ENCODE measurements at regions not wholly inside any gene's neighbourhood (a gene's known extent, or its start where the extent isn't known, plus 50 kb on each side); places are given as distances from the start of the nearest gene placed in this dataset.
"Not testable (repeated sequence)": the region's sequence is repeated elsewhere in the genome, so short reads cannot be mapped to it uniquely, and the experiment has no call there.

DNA sequence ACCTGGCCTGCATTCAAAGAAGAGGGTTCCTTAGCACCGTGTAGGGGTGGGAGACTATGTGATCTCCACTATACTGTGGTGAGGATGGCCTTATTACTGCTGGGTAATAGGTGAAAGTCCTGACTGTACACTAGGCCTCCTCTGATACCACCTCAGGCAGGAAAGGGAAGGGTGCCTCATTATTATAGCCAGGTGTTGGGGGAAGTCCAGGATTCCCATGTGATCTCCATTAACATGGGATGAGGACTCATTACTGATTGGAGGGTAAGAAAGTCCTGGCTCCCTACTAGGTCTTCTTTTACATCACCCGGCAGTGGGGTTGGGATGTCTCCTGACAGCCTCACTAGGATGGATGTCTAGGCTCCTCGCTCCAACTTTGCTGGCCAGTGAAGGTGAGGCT is 252.1 kb downstream of the LRIG3 start:
- DNase-seq, result no peak

DNA sequence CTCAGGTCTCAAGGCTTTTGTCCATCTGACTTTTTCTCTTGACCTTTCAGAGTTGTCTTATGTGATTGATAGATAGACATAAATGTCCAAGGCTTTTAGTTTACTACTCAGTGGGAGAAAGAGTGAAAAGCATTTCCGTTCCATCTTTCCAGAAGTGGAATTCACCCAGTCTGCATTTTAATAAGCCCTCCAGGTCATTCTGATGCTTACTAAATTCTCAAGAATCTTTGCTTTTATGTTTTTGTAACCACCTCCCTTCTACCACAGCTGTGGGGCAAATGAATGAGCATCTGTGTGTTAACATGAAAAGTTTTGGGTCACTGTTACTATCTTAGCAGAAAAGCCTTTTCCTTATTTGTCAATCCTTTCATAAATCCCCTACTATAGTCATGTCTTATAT is 251.4 kb downstream of the LRIG3 start:
- DNase-seq, result no peak

DNA sequence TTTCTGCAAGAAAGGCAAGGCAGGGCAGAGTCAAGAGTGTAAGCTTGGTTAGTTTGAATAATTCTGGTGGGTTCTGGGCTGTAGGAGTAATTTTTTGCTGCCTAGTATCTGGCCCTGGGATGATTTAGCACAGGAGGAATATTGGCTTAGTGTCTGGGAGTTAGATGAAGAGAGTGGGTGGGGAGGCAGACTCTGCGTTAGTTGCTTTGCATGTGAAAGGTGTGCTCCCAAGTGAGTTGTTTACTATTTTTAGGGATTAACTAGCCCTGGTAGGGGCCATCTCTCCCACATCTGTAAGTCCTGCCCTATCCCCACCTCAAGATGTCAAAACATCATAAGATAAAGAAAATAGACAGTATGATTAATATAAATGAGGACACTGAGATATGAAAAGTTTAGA is 249.7 kb downstream of the LRIG3 start:
- no peak for DNase-seq

DNA sequence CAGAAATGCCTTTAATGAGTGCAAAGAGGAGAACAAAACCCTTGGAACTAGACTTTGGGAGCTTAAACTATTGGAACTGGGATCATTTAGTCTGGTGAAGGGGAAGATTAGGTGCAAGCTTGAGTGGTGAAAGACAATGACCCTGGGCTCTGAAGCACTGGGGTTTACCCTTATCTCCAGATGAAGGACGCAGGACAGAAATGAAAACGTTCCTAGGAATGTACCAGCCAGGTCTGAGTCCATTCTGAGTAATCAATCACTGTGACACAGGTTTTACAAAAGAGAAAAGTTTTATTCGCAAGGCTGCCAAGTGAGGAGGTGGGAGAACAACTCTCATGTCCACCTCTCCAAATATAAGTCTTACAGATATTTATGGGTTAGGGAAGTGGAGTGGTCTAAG is 249.1 kb downstream of the LRIG3 start:
- DNase-seq, result no peak

DNA sequence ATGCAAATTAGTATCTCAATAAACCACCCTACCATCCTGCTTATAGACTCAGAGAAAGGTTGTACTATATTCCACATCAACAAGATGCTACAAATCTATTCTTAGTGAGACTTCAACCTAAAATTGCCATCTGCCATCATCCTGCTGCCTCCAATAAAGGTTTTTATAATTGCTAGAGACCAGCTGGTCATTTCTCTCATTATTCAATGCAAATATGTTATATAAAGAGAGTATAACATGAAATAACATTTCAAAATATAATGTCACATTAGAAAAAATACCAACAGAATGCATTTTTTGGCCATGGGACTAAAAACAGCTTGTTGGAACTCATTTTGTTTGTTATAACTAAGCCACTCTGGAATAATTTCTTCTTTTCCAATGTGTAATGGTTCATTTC is 247.3 kb downstream of the LRIG3 start:
- DNase-seq, result no peak

DNA sequence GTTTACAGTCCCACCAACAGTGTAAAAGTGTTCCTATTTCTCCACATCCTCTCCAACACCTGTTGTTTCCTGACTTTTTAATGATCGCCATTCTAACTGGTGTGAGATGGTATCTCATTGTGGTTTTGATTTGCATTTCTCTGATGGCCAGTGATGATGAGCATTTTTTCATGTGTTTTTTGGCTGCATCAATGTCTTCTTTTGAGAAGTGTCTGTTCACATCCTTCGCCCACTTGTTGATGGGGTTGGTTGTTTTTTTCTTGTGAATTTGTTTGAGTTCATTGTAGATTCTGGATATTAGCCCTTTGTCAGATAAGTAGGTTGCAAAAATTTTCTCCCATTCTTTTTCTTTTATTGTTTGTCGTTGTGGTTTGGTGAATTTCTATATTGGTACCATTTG is 242.5 kb downstream of the LRIG3 start:
- not testable (repeated sequence) for DNase-seq

DNA sequence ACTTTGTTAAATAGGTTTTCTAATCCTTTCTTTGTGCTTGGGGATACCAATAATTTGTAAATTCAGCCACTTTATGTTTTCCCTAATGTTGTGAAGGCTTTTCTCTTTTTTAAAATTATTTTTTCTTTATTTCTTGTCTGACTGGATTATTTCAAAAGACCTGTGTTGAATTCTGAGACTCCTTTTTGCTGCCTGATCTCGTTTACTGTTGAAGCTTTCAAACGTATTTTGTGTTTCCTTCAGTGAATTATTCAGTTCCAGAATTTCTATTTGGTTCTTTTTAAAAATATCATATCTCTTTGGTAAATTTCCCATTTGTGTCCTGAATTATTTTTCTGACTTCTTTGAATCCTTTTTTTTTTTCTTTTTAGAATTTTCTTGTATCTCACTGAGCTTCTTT is 241.6 kb downstream of the LRIG3 start:
- DNase-seq, result no peak

DNA sequence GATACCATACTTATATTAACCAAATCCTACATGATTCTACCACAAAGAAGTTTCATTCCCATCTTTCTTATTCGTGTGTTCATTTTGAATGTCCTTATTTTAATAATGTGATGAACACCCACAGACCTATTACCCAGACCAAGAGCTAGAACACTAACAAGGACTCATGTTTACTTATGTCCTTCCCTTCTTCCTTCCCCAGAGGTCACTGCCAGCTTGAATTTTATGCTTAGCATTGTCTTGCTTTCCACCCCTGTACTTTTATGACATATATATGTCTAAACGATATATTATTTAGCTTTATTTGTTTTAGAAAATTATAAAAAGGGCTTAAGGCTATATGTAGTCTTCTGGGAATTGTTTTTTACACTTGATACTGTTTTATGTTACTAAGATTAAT is 238.6 kb downstream of the LRIG3 start:
- DNase-seq, result no peak

DNA sequence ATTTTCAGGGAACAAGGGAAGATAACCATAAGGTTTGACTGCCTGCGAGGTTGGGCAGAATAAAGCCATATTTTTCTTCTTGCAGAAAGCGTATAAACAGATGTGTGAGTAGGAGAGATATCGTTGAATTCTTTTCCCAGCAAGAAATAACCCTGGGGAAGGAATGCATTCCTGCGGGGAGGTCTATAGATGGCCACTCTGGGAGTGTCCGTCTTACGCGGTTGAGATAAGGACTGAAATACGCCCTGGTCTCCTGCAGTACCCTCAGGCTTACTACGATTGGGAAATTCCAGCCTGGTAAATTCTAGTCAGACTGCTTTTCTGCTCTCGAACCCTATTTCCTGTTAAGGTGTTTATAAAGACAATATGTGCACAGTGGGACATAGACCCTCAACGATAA is 225.0 kb downstream of the LRIG3 start:
- DNase-seq, result no peak

DNA sequence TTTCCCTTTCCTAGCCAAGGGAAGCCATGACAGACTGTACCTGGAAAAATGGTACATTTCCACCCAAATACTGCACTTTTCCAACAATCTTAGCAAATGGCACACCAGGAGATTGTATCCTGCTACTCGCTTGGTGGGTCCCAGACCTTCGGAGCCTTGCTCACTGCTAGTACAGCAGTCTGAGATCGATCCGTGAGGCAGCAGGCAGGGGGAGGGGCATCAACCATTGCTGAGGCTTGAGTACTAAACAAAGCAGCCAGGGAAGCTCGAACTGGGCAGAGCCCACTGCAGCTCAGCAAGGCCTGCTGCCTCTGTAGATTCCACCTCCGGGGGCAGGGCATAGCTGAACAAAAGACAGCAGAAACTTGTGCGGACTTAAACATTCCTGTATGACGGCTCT is 218.8 kb downstream of the LRIG3 start:
- DNase-seq, result no peak

DNA sequence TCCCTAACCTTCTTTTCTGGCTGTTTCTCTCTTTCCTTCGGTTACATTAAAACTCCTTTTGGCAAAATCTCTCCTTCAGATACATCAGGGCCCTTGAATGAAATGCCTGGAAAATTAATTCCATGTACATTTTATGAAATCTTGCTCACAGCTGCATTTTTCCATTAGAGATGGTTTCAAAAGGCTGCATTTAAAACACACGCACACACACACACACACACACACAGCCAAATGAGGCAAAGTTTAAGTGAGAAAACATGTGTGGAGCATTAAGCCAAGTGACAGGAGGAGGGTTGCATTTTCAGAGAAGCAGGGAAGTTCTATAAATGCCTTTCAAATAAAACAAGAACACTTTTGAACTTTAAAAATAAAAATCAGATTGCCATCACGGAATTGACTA is 216.4 kb downstream of the LRIG3 start:
- DNase-seq, result no peak

DNA sequence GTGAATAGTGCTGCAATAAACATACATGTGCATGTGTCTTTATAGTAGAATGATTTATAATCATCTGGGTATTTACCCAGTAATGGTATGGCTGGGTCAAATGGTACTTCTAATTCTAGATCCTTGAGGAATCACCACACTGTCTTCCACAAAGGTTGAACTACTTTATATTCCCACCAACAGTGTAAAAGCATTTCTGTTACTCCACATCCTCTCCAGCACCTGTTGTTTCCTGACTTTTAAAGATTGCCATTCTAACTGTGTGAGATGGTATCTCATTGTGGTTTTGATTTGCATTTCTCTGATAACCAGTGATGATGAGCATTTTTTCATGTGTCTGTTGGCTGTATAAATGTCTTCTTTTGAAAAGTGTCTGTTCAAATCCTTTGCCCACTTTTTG is 215.5 kb downstream of the LRIG3 start:
- DNase-seq, result not testable (repeated sequence)

DNA sequence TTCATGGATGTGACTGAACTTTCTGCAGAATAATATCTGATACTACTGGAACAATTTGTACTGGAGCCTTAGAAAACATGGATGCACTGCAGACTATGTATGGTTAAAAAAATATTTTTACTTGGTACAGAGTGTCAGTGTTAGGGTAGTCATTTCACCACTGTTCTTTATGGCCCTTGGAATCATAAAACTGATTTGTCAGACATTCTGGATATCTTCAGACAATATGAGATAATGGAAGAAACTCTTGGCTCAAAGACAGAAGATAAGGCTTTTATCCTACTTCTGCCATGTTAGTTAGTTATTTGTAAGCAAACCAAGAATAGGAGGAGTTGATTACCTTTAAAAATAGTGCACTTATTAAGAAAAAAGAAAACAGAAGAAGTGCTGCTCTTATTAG is 209.4 kb downstream of the LRIG3 start:
- DNase-seq, result no peak

DNA sequence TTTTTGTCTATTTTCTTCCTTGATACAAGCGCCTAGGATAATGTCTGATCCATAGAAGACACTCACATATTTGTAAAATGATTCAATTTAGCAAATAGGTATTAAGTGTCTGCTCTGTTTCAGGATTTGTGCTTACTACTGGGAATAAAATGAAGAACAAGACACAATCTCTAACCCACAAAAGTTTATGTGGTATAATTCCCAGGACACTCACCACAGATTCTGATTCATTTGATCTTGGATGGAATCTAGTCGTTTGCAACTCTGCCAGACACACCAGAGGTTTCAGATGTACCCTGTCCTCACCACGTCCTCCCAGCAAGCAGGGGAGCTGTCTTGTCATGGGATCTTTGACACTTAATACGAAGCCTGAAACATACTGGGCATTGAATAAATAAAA is 208.3 kb downstream of the LRIG3 start:
- no peak for DNase-seq

DNA sequence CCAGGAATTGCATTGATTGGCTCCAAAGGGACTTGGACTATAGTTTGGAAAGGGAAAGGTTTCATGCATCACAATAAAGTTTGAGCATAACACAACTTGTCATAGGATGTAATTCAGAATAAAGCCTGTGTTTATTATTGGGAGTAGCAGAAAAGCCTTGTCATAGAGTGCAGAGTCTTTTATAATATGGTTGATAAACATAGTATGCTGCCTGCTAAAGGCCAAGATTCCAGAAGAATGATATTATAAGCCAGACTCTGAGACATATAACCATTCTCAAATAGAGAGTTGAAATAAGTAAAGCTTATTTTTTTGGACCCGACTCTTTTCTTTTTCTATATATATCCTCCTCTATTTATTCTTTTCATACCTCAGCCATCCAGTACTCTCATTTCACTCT is 207.3 kb downstream of the LRIG3 start:
- DNase-seq, result no peak

DNA sequence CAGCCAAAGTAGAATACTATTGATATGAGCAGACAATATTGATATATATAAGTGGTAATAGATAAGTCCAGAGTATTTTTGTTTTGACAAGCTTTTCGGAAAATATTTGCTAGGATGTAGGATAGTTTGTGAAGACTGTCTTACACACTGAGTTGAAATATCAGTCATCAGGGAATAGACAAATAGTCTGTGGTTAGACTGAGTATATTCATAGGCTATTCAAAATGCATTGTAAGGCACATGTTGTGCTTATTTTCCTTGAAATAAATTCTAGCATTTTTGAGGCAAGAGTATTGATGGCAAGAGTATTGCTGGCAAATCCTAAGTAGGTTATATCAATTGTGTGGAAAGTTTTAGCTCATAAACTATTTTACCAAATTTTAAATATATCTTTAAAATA is 201.1 kb downstream of the LRIG3 start:
- no peak for DNase-seq

DNA sequence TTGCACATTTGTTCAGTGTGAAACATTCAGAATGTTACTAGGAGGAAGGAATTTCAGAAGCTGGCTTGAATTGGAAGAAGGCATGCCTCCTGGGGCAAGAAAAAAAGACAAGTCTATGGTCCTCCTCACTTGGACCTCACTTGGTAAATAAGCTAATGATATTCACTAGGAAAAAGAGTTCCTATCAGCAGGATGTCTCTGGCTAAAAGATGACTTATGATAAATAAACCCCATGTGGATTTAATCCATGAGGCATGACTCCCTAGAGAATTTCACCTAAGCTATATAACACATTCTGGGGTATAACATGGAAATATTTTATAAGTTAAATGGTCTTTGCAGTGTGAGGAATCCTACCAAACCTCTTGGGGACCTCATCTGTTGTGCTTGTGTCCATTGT is 199.9 kb downstream of the LRIG3 start:
- DNase-seq, result no peak

DNA sequence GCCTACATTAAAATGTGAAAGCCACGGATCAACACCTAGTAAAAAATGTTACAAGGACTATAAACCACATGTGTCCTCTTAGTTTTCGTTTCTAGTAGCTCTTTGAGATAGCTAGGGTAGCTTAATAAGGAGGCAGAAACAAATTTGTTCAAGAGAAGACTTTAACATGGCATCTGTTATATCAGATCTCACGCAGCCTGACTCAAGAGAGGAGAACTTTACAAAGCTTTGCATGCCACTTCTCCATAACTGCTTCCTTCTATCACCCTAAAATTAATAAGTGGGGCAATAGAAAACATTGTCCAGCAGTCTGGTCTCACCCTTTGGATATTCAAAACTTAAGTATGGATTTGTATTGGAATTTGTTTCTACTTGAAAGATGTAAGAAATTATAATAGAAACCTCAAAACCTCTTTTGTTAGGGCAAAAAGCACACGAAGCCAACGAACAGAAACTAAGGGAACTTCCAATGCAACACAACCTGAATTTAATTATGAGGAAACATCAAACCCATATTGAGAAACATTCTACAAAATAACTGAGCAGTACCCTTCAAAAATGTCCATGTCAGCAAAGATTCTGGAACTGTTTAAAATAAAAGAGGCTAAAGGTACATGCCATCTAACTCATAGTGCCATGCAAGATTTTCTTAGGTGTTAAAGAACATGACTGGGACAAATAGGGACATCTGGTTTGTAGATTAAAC is 194.8 kb downstream of the LRIG3 start:
- DNase-seq, result no peak

DNA sequence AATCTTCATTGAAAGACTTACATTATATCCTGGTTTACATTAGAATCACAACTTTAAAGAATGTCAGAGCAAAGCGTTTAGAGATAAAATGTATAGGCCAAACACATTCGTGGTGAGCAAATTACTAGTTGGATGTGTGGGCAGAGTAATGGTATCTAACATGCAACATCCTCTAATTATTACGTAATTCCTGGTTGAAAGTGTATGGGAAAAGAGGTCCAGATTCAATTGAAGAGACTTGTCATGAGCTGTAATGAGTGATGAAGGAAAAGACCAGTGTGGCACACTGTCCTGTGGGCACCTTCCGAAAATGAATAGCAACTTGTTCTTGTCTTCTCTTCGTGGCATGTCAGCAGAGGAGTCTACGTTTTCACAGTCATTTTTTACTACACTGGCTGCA is 192.8 kb downstream of the LRIG3 start:
- DNase-seq, result no peak

DNA sequence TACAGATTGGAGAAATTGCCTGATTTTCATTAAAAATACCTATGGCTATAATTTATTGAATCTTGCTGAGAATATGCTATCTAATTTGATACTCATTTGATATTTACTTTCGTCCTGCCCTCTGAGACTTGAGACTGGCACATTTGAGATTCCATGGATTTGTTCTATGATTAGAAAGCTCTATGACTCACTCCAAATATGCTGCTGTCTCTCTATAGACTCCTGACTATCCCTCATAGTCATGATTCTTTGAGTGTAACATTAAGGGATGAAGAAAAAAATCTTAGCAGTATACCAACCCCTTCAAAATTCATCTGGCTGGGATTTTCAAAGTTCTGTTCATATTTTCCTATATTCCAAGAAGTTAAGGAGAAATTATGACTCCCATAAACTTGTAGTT is 191.9 kb downstream of the LRIG3 start:
- DNase-seq, result no peak

DNA sequence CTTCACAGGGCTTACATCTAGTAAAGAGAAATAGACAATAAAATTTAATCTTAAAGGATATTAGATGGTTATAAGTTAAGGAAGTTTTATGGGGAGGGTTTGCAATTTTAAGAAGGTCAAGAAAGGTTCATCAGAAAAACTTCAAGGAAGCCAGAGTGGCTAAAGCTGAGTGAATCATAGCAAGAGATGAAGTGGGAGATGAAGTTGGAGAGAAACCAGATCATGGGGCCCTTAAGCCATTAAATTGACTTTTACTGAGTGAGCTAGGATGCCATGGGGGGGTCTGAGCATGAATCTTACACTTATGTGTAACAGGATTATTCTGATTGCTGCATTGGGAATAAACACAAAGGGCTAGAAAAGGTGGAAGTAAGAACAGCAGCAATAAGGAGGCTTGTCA is 189.2 kb downstream of the LRIG3 start:
- no peak for DNase-seq

DNA sequence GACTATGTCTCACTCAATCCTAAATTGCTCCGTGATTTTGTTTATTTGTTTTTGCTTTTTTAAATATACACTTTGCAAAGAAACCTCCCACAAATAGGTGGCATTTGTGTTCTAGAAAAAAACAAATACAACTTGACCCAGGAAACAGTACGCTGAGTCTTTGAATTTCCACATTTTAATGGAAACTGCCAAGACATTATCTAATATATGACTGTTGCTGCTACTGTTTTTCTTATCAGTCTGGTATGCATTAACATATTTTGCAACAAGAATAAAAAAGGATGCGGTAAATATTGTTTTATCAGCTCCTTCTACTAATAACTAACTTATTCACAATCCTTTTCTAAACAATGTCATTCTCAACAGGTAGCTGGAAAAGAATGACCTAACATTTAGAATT is 187.4 kb downstream of the LRIG3 start:
- no peak for DNase-seq

DNA sequence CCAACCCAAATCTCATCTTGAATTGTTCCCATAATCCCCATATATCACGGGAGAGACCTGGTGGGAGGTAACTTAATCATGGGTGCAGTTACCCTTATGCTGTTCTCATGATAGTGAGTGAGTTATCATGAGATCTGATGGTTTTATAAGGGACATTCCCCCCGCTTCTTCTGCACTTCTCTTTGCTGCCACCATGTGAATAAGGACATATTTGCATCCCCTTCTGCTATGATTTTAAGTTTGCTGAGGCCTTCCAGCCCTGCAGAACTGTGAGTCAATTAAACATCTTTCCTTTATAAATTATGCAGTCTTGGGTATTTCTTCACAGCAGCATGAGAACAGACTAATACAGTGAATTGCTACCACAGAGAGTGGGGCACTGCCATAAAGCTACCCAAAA is 179.1 kb downstream of the LRIG3 start:
- no peak for DNase-seq

DNA sequence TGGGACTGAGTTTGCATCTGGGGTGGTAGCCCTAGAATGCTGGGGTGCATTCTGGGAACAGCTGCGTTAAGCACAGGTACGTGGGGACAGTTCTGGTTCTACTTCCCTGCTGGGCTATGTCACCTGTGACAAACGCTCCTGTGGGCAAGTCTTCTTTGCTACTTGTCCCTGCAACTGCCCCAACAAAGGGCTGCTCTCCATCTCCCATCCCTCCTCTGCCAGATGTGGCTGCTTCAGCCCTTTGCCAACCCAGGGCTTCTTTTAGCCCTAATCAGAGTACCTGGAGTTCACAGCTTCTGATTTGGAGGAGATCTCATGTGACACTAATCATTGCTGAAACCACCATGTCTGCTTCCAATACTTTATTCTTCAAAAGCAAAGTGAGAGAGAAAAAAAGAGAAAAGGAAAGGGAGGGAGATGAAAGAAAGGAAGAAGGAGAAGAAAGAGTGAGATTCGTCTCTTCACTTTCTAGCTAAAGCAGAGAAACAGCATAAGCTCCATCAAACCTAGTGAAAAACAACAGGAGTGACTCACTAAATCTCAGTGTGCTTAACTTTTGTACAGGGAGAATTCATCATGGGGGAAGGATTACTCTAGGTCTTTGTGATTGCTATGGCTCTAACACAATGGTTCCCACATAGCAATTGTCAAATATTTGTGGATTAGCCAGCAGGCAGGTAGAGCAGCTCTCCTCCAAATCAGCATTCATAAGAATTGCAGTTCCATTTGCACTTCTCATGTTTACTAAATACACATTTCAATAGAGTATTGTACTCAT is 174.8 kb downstream of the LRIG3 start:
- DNase-seq, result no peak

DNA sequence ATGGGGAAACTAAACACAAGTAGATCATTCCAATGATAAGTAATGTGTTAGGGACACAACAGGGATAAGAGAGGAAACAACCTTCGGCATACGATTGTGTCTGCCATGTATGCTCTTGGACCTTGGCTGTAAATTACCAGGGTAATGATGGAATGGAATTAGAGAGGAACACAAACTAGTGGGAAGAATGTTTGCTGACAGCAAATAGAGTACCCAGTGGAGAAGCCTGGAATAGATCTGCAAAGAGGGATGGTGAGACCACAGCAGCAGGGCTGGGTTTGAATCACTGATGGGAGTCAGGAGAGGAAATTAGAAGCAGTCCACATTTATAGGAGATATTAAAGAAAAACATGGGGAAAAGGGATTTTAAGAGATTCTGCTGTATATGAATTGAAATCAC is 172.8 kb downstream of the LRIG3 start:
- DNase-seq, result no peak
